ENCODE measurements at regions not wholly inside any gene's neighbourhood (a gene's known extent, or its start where the extent isn't known, plus 50 kb on each side); places are given as distances from the start of the nearest gene placed in this dataset.

- no peaks in the 10 kb centered on the region for H3K27me3 ChIP-seq (ENCODE audit: control insufficient read depth in 1 of 2, insufficient read depth in 2 of 2, low read length in 2 of 2)
- no peak overlapping the region for H3K4me3 ChIP-seq (ENCODE audit: low read length in 2 of 2)
- no peaks in the 10 kb centered on the region for H3K9me3 ChIP-seq (ENCODE audit: control insufficient read depth in 2 of 2, low read length in 2 of 2)
- peaks cover 2% of the 10 kb centered on the region for H3K4me1 ChIP-seq (ENCODE audit: control insufficient read depth, insufficient read depth, low read length)
- no peak overlapping the region for H3K27ac ChIP-seq (ENCODE audit: low read length)
- no peaks in the 10 kb centered on the region for H3K36me3 ChIP-seq (ENCODE audit: control insufficient read depth in 2 of 2, insufficient read depth in 2 of 2, low read length in 2 of 2)
- H3K9ac ChIP-seq (ENCODE audit: low read length in 2 of 2), result no peak overlapping the region
These were observed 227.5 kb downstream of the THBS2 start for GRCh38 chr6:169026175-169026574.

- H3K27me3 ChIP-seq (ENCODE audit: control insufficient read depth in 1 of 2, insufficient read depth in 2 of 2, low read length in 2 of 2), result no peaks in the 10 kb centered on the region
- no peak overlapping the region for H3K4me3 ChIP-seq (ENCODE audit: low read length in 2 of 2)
- H3K4me1 ChIP-seq (ENCODE audit: control insufficient read depth, insufficient read depth, low read length), result no peaks in the 10 kb centered on the region
- H3K9me3 ChIP-seq (ENCODE audit: control insufficient read depth in 2 of 2, low read length in 2 of 2), result no peaks in the 10 kb centered on the region
- H3K9ac ChIP-seq (ENCODE audit: low read length in 2 of 2), result no peak overlapping the region
- H3K36me3 ChIP-seq (ENCODE audit: control insufficient read depth in 2 of 2, insufficient read depth in 2 of 2, low read length in 2 of 2), result no peaks in the 10 kb centered on the region
- no peak overlapping the region for H3K27ac ChIP-seq (ENCODE audit: low read length)
These were observed 229.5 kb downstream of the THBS2 start for GRCh38 chr6:169024047-169024660.

GRCh38 chr6:169023161-169023874, 230.3 kb downstream of the THBS2 start:
- H3K4me1 ChIP-seq (ENCODE audit: control insufficient read depth, insufficient read depth, low read length), result no peaks in the 10 kb centered on the region
- H3K9me3 ChIP-seq (ENCODE audit: control insufficient read depth in 2 of 2, low read length in 2 of 2), result no peaks in the 10 kb centered on the region
- H3K27me3 ChIP-seq (ENCODE audit: control insufficient read depth in 1 of 2, insufficient read depth in 2 of 2, low read length in 2 of 2), result no peaks in the 10 kb centered on the region
- H3K9ac ChIP-seq (ENCODE audit: low read length in 2 of 2), result no peak overlapping the region
- H3K4me3 ChIP-seq (ENCODE audit: low read length in 2 of 2), result no peak overlapping the region
- H3K36me3 ChIP-seq (ENCODE audit: control insufficient read depth in 2 of 2, insufficient read depth in 2 of 2, low read length in 2 of 2), result no peaks in the 10 kb centered on the region
- H3K27ac ChIP-seq (ENCODE audit: low read length), result no peak overlapping the region

- Histone ChIP-seq H3K36me3 (ENCODE audit: control insufficient read depth in 2 of 2, insufficient read depth in 2 of 2, low read length in 2 of 2) (no peaks in the 10 kb centered on the region), H3K9ac (ENCODE audit: low read length in 2 of 2) (no peak overlapping the region), H3K4me1 (ENCODE audit: control insufficient read depth, insufficient read depth, low read length) (no peaks in the 10 kb centered on the region), H3K27ac (ENCODE audit: low read length) (no peak overlapping the region), H3K4me3 (ENCODE audit: low read length in 2 of 2) (no peak overlapping the region), H3K27me3 (ENCODE audit: control insufficient read depth in 1 of 2, insufficient read depth in 2 of 2, low read length in 2 of 2) (no peaks in the 10 kb centered on the region), H3K9me3 (ENCODE audit: control insufficient read depth in 2 of 2, low read length in 2 of 2) (no peaks in the 10 kb centered on the region)
These were observed 231.6 kb downstream of the THBS2 start for GRCh38 chr6:169022079-169022478.

GRCh38 chr6:169020821-169021220, 232.8 kb downstream of the THBS2 start:
- no peaks in the 10 kb centered on the region for H3K36me3 ChIP-seq (ENCODE audit: control insufficient read depth in 2 of 2, insufficient read depth in 2 of 2, low read length in 2 of 2)
- no peak overlapping the region for H3K9ac ChIP-seq (ENCODE audit: low read length in 2 of 2)
- H3K9me3 ChIP-seq (ENCODE audit: control insufficient read depth in 2 of 2, low read length in 2 of 2), result no peaks in the 10 kb centered on the region
- no peak overlapping the region for H3K27ac ChIP-seq (ENCODE audit: low read length)
- H3K27me3 ChIP-seq (ENCODE audit: control insufficient read depth in 1 of 2, insufficient read depth in 2 of 2, low read length in 2 of 2), result no peaks in the 10 kb centered on the region
- no peak overlapping the region for H3K4me3 ChIP-seq (ENCODE audit: low read length in 2 of 2)
- no peaks in the 10 kb centered on the region for H3K4me1 ChIP-seq (ENCODE audit: control insufficient read depth, insufficient read depth, low read length)

GRCh38 chr6:169019727-169020491, 233.7 kb downstream of the THBS2 start:
- Histone ChIP-seq H3K4me3 (ENCODE audit: low read length in 2 of 2) (no peak overlapping the region), H3K27ac (ENCODE audit: low read length) (no peak overlapping the region), H3K27me3 (ENCODE audit: control insufficient read depth in 1 of 2, insufficient read depth in 2 of 2, low read length in 2 of 2) (no peaks in the 10 kb centered on the region), H3K36me3 (ENCODE audit: control insufficient read depth in 2 of 2, insufficient read depth in 2 of 2, low read length in 2 of 2) (no peaks in the 10 kb centered on the region), H3K4me1 (ENCODE audit: control insufficient read depth, insufficient read depth, low read length) (no peaks in the 10 kb centered on the region), H3K9me3 (ENCODE audit: control insufficient read depth in 2 of 2, low read length in 2 of 2) (no peaks in the 10 kb centered on the region), H3K9ac (ENCODE audit: low read length in 2 of 2) (no peak overlapping the region)

- H3K9ac ChIP-seq (ENCODE audit: low read length in 2 of 2), result no peak overlapping the region
- H3K27me3 ChIP-seq (ENCODE audit: control insufficient read depth in 1 of 2, insufficient read depth in 2 of 2, low read length in 2 of 2), result no peaks in the 10 kb centered on the region
- no peaks in the 10 kb centered on the region for H3K36me3 ChIP-seq (ENCODE audit: control insufficient read depth in 2 of 2, insufficient read depth in 2 of 2, low read length in 2 of 2)
- H3K4me1 ChIP-seq (ENCODE audit: control insufficient read depth, insufficient read depth, low read length), result no peaks in the 10 kb centered on the region
- no peaks in the 10 kb centered on the region for H3K9me3 ChIP-seq (ENCODE audit: control insufficient read depth in 2 of 2, low read length in 2 of 2)
- H3K27ac ChIP-seq (ENCODE audit: low read length), result no peak overlapping the region
- H3K4me3 ChIP-seq (ENCODE audit: low read length in 2 of 2), result no peak overlapping the region
These were observed 234.5 kb downstream of the THBS2 start for GRCh38 chr6:169019111-169019510.

GRCh38 chr6:169016758-169017157, 236.9 kb downstream of the THBS2 start:
- H3K9ac ChIP-seq (ENCODE audit: low read length in 2 of 2), result no peak overlapping the region
- no peaks in the 10 kb centered on the region for H3K9me3 ChIP-seq (ENCODE audit: control insufficient read depth in 2 of 2, low read length in 2 of 2)
- no peak overlapping the region for H3K27ac ChIP-seq (ENCODE audit: low read length)
- H3K36me3 ChIP-seq (ENCODE audit: control insufficient read depth in 2 of 2, insufficient read depth in 2 of 2, low read length in 2 of 2), result no peaks in the 10 kb centered on the region
- H3K4me3 ChIP-seq (ENCODE audit: low read length in 2 of 2), result no peak overlapping the region
- no peaks in the 10 kb centered on the region for H3K4me1 ChIP-seq (ENCODE audit: control insufficient read depth, insufficient read depth, low read length)
- H3K27me3 ChIP-seq (ENCODE audit: control insufficient read depth in 1 of 2, insufficient read depth in 2 of 2, low read length in 2 of 2), result no peaks in the 10 kb centered on the region

- Histone ChIP-seq H3K4me3 (ENCODE audit: low read length in 2 of 2) (no peak overlapping the region), H3K27ac (ENCODE audit: low read length) (no peak overlapping the region), H3K9me3 (ENCODE audit: control insufficient read depth in 2 of 2, low read length in 2 of 2) (no peaks in the 10 kb centered on the region), H3K4me1 (ENCODE audit: control insufficient read depth, insufficient read depth, low read length) (no peaks in the 10 kb centered on the region), H3K36me3 (ENCODE audit: control insufficient read depth in 2 of 2, insufficient read depth in 2 of 2, low read length in 2 of 2) (no peaks in the 10 kb centered on the region), H3K27me3 (ENCODE audit: control insufficient read depth in 1 of 2, insufficient read depth in 2 of 2, low read length in 2 of 2) (no peaks in the 10 kb centered on the region), H3K9ac (ENCODE audit: low read length in 2 of 2) (no peak overlapping the region)
These were observed 239.1 kb downstream of the THBS2 start for GRCh38 chr6:169014211-169015197.

- Histone ChIP-seq H3K27ac (ENCODE audit: low read length) (no peak overlapping the region), H3K4me1 (ENCODE audit: control insufficient read depth, insufficient read depth, low read length) (no peaks in the 10 kb centered on the region), H3K27me3 (ENCODE audit: control insufficient read depth in 1 of 2, insufficient read depth in 2 of 2, low read length in 2 of 2) (no peaks in the 10 kb centered on the region), H3K36me3 (ENCODE audit: control insufficient read depth in 2 of 2, insufficient read depth in 2 of 2, low read length in 2 of 2) (no peaks in the 10 kb centered on the region), H3K4me3 (ENCODE audit: low read length in 2 of 2) (no peak overlapping the region), H3K9ac (ENCODE audit: low read length in 2 of 2) (no peak overlapping the region), H3K9me3 (ENCODE audit: control insufficient read depth in 2 of 2, low read length in 2 of 2) (no peaks in the 10 kb centered on the region)
These were observed 244.0 kb downstream of the THBS2 start for GRCh38 chr6:169009628-169010027.
